Activated T-helper 1 cell treated with anti-CD3 and anti-CD28 coated beads, Interleukin-12 subunit alpha, Interleukin-12 subunit beta, Interleukin-2, Interleukin-4 antibody, amounts not matched to agents 30 ng/mL and 10 ng/mL and 1 ng/mL, durations not matched to agents 14 hours and 24 hours and 36 hours (primary cell): ENCODE measurements at regions not wholly inside any gene's neighbourhood (a gene's known extent, or its start where the extent isn't known, plus 50 kb on each side); places are given as distances from the start of the nearest gene placed in this dataset.

Experiments used
- DNase-seq: peaks from one replicate; pipeline ENCODE4 v3.0.0; 2021; ENCODE audit warnings: low spot score
- H3K27ac Mint-ChIP-seq: one replicate; pipeline ENCODE4 v1.8.0; 2021; ENCODE audit warnings: mild to moderate bottlenecking, mixed read lengths
- H3K27me3 Mint-ChIP-seq: one replicate; pipeline ENCODE4 v1.8.0; 2022; ENCODE audit warnings: mild to moderate bottlenecking, moderate library complexity, mixed read lengths; ENCODE audit not compliant: insufficient read depth
- H3K36me3 Mint-ChIP-seq: one replicate; pipeline ENCODE4 v1.8.0; 2021; ENCODE audit warnings: low read depth, mixed read lengths
- H3K4me1 Mint-ChIP-seq: one replicate; pipeline ENCODE4 v1.8.0; 2021; ENCODE audit warnings: low read depth, mixed read lengths
- H3K4me3 Mint-ChIP-seq: one replicate; pipeline ENCODE4 v1.8.0; 2021; ENCODE audit warnings: mild to moderate bottlenecking, moderate library complexity, mixed read lengths
- H3K9me3 Mint-ChIP-seq: one replicate; pipeline ENCODE4 v1.8.0; 2021; ENCODE audit warnings: mixed read lengths
- intact Hi-C: fragments of 100-400 bp; cut with micrococcal nuclease; formaldehyde crosslinking; loops from one replicate; pipeline ENCODE4 v1.15.1; 2024

- H3K27me3 Mint-ChIP-seq, result no peaks in the 10 kb centered on the region
- H3K36me3 Mint-ChIP-seq, result no peaks in the 10 kb centered on the region
- no peak overlapping the region for H3K27ac Mint-ChIP-seq
- H3K9me3 Mint-ChIP-seq, result peaks cover 48% of the 10 kb centered on the region
- no peak for DNase-seq
- H3K4me3 Mint-ChIP-seq, result no peak overlapping the region
- intact Hi-C loops, result no loop called here
- no peaks in the 10 kb centered on the region for H3K4me1 Mint-ChIP-seq
These were observed 295.8 kb downstream of the GABRB3 start for GRCh38 chr15:26477044-26477443.

GRCh38 chr15:26475554-26475953 lies 297.3 kb downstream of the GABRB3 start:
- Mint-ChIP-seq H3K4me1 (no peaks in the 10 kb centered on the region), H3K4me3 (no peak overlapping the region), H3K9me3 (peaks cover 44% of the 10 kb centered on the region), H3K27me3 (no peaks in the 10 kb centered on the region), H3K36me3 (no peaks in the 10 kb centered on the region), H3K27ac (no peak overlapping the region)
- intact Hi-C loops, result no loop called here
- DNase-seq, result no peak

- no peaks in the 10 kb centered on the region for H3K4me1 Mint-ChIP-seq
- DNase-seq, result no peak
- no peak overlapping the region for H3K4me3 Mint-ChIP-seq
- H3K27me3 Mint-ChIP-seq, result no peaks in the 10 kb centered on the region
- peaks cover 46% of the 10 kb centered on the region for H3K9me3 Mint-ChIP-seq
- no peaks in the 10 kb centered on the region for H3K36me3 Mint-ChIP-seq
- intact Hi-C loops, result no loop called here
- H3K27ac Mint-ChIP-seq, result no peak overlapping the region
These were observed 300.2 kb downstream of the GABRB3 start for GRCh38 chr15:26472661-26473060.

DNA sequence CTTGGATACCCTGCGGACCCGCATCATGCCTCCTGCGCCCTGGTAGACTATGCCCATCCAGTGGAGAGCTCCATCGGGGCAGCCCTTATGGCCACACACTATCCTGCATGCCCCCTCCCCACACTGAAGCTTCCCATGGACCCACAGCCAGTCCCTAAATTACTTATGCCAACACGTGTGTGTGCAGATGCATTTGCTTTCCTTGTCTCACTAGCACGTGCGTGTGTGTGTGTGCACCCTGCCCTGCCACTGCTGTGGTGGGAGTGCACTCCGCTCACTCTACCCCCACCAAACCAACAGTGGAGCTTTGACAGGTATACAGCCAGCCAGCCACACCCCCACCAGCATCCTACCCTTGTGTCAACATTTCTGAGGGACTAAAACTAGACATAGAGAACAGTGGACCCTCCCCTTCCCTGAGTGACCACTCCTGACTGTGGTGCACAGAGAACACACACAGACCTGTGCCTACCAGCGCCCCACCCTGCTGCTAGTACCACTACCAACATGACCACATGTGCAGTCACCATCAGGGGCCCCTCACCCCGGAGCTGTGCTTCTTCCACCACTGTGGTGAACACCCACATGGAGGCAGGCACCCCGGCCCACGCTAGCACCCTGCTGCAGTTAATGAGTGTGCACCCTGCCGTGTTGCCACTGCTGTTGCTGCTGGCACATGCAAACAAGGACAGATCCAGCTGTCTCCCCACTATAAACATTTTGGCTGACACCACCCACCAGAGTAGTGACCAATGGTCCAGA lies 310.8 kb downstream of the GABRB3 start:
- DNase-seq, result no peak
- H3K9me3 Mint-ChIP-seq, result peaks cover 67% of the 10 kb centered on the region
- H3K4me3 Mint-ChIP-seq, result no peak overlapping the region
- no peak overlapping the region for H3K27ac Mint-ChIP-seq
- H3K4me1 Mint-ChIP-seq, result no peaks in the 10 kb centered on the region
- no peaks in the 10 kb centered on the region for H3K27me3 Mint-ChIP-seq
- intact Hi-C loops, result no loop called here
- no peaks in the 10 kb centered on the region for H3K36me3 Mint-ChIP-seq

DNA sequence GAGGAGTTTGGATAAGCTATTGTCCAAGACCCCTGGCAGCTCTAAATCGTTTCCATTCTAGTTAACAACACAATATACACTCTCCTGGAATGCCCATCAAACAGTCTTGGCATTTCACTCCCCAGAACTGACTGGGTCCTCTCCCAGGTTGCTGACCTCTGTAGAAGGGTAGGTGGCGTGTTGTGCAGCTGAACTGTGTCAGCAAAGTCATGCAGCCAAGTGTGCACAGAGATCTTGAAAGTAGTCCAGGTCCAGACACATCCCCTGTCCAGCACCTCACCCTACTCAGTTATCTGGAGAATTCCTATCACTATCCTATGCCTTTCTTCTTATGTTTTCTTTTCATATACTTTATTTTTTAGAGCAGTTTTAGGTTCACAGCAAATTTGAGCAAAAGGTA lies 312.7 kb downstream of the GABRB3 start:
- Mint-ChIP-seq H3K36me3 (no peaks in the 10 kb centered on the region), H3K4me3 (no peak overlapping the region), H3K9me3 (peaks cover 65% of the 10 kb centered on the region), H3K27me3 (no peaks in the 10 kb centered on the region), H3K4me1 (no peaks in the 10 kb centered on the region), H3K27ac (no peak overlapping the region)
- no peak for DNase-seq
- intact Hi-C loops, result no loop called here

- no peaks in the 10 kb centered on the region for H3K36me3 Mint-ChIP-seq
- DNase-seq, result no peak
- H3K4me3 Mint-ChIP-seq, result no peak overlapping the region
- H3K4me1 Mint-ChIP-seq, result no peaks in the 10 kb centered on the region
- intact Hi-C loops, result no loop called here
- H3K27ac Mint-ChIP-seq, result no peak overlapping the region
- no peaks in the 10 kb centered on the region for H3K27me3 Mint-ChIP-seq
- peaks cover 63% of the 10 kb centered on the region for H3K9me3 Mint-ChIP-seq
These were observed 317.0 kb downstream of the GABRB3 start for GRCh38 chr15:26455828-26456227.

- H3K9me3 Mint-ChIP-seq, result peaks cover 65% of the 10 kb centered on the region
- H3K4me1 Mint-ChIP-seq, result no peaks in the 10 kb centered on the region
- no peaks in the 10 kb centered on the region for H3K36me3 Mint-ChIP-seq
- H3K4me3 Mint-ChIP-seq, result no peak overlapping the region
- no peaks in the 10 kb centered on the region for H3K27me3 Mint-ChIP-seq
- no peak for DNase-seq
- H3K27ac Mint-ChIP-seq, result no peak overlapping the region
- intact Hi-C loops, result no loop called here
These were observed 319.0 kb downstream of the GABRB3 start for GRCh38 chr15:26453914-26454313.

DNA sequence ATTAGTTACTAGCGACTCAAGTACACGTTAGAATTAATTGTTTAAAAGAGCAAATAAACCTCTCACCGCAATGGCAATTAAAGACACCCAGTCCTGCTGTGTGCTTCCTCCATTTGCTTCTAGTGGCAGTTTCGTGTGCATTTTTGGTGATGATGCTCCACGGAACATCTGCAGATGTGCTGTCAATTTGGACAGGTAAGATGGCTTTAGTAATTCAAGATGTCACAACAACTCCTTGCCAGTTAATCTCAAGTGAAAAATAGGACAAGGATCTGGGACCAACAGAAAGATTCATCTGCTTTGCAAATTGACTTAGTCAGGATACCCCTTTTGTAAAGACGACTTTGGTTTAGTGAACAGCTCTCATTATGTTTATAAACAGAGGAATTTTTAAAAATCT lies 320.9 kb downstream of the GABRB3 start:
- no peaks in the 10 kb centered on the region for H3K36me3 Mint-ChIP-seq
- no peaks in the 10 kb centered on the region for H3K27me3 Mint-ChIP-seq
- no peak overlapping the region for H3K4me3 Mint-ChIP-seq
- DNase-seq, result no peak
- intact Hi-C loops, result no loop called here
- H3K4me1 Mint-ChIP-seq, result no peaks in the 10 kb centered on the region
- peaks cover 48% of the 10 kb centered on the region for H3K9me3 Mint-ChIP-seq
- H3K27ac Mint-ChIP-seq, result no peak overlapping the region

- H3K36me3 Mint-ChIP-seq, result no peaks in the 10 kb centered on the region
- H3K27ac Mint-ChIP-seq, result no peak overlapping the region
- no peaks in the 10 kb centered on the region for H3K27me3 Mint-ChIP-seq
- peaks cover 31% of the 10 kb centered on the region for H3K9me3 Mint-ChIP-seq
- no peak overlapping the region for H3K4me3 Mint-ChIP-seq
- intact Hi-C loops, result no loop called here
- H3K4me1 Mint-ChIP-seq, result no peaks in the 10 kb centered on the region
- DNase-seq, result no peak
These were observed 323.6 kb downstream of the GABRB3 start for GRCh38 chr15:26449291-26449690.

DNA sequence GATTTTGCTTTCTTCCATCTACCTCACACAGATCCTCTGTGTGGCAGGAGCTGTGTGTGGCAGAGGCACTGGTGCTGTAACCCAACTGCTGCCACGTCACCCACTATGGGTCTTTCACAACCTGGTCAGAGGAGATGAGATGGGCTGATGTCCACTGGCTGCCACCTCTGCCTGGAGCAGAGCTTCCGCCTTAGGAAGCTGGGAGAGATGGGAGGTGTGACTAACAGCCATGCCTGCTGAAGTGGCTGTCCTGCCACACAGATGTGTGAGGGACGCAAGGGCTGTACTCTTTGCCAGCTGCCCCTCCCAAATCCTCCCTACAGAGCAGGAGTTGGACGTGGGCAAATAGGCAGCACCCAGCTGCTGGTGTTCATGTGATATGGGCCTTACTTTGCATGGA lies 329.5 kb downstream of the GABRB3 start:
- DNase-seq, result no peak
- Mint-ChIP-seq H3K27me3 (no peaks in the 10 kb centered on the region), H3K9me3 (peaks cover 13% of the 10 kb centered on the region), H3K27ac (no peak overlapping the region), H3K36me3 (no peaks in the 10 kb centered on the region), H3K4me1 (no peaks in the 10 kb centered on the region), H3K4me3 (no peak overlapping the region)
- intact Hi-C loops, result no loop called here

DNA sequence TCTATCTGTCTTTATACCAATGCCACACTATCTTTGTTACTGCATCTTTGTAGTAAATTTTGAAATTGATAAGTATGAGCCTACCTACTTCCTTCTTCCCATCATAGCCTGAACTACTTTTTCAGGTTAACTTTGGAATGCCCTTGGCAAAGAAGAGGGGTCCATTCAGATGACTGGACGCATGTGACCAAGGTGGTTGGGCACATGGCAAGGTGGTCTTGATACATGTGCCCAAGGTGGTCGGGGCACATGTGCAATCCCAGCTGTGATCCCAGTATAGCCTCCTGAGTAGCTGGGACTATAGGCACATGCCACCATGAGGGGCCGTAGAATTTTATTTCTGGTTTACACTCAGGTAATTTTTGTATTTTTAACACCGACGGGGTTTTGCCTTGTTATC lies 330.2 kb downstream of the GABRB3 start:
- no peaks in the 10 kb centered on the region for H3K27me3 Mint-ChIP-seq
- no peak overlapping the region for H3K27ac Mint-ChIP-seq
- DNase-seq, result no peak
- H3K4me1 Mint-ChIP-seq, result no peaks in the 10 kb centered on the region
- intact Hi-C loops, result no loop called here
- H3K36me3 Mint-ChIP-seq, result no peaks in the 10 kb centered on the region
- H3K9me3 Mint-ChIP-seq, result peaks cover 13% of the 10 kb centered on the region
- no peak overlapping the region for H3K4me3 Mint-ChIP-seq

- intact Hi-C loops, result no loop called here
- no peak overlapping the region for H3K4me3 Mint-ChIP-seq
- H3K27ac Mint-ChIP-seq, result no peak overlapping the region
- no peak for DNase-seq
- H3K9me3 Mint-ChIP-seq, result peaks cover 27% of the 10 kb centered on the region
- no peaks in the 10 kb centered on the region for H3K36me3 Mint-ChIP-seq
- H3K27me3 Mint-ChIP-seq, result no peaks in the 10 kb centered on the region
- H3K4me1 Mint-ChIP-seq, result no peaks in the 10 kb centered on the region
These were observed 333.2 kb downstream of the GABRB3 start for GRCh38 chr15:26439681-26440080.

- intact Hi-C loops, result no loop called here
- DNase-seq, result no peak
- Mint-ChIP-seq H3K27me3 (no peaks in the 10 kb centered on the region), H3K9me3 (peaks cover 33% of the 10 kb centered on the region), H3K36me3 (no peaks in the 10 kb centered on the region), H3K27ac (no peak overlapping the region), H3K4me1 (no peaks in the 10 kb centered on the region), H3K4me3 (no peak overlapping the region)
These were observed 334.1 kb downstream of the GABRB3 start for GRCh38 chr15:26438718-26439117.

DNA sequence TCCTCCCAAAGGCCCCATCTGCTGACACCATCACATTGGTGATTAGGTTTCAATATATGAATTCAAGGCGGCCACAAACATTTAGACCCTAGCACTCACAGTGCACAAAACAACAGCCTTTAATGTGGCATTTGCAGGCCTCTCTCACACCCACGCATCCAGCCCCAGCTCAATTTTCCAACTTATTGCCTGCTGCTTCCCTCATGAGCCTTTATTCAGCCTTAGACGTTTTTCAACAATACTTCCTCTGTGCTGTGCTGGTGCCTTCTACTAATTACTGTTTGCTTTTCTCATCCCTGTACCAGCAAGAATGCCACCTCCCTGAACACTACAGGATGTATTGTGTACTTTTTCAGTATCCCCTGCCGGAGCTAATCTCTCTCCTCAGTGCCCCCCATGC lies 334.6 kb downstream of the GABRB3 start:
- no peak overlapping the region for H3K4me3 Mint-ChIP-seq
- no peak overlapping the region for H3K27ac Mint-ChIP-seq
- peaks cover 37% of the 10 kb centered on the region for H3K9me3 Mint-ChIP-seq
- DNase-seq, result no peak
- H3K36me3 Mint-ChIP-seq, result no peaks in the 10 kb centered on the region
- no peaks in the 10 kb centered on the region for H3K27me3 Mint-ChIP-seq
- intact Hi-C loops, result no loop called here
- H3K4me1 Mint-ChIP-seq, result no peaks in the 10 kb centered on the region
